ENCODE measurements at regions not wholly inside any gene's neighbourhood (a gene's known extent, or its start where the extent isn't known, plus 50 kb on each side); places are given as distances from the start of the nearest gene placed in this dataset.
"Not testable (repeated sequence)": the region's sequence is repeated elsewhere in the genome, so short reads cannot be mapped to it uniquely, and the experiment has no call there.

GRCh38 chr16:52212841-52213240 lies 334.1 kb downstream of the TOX3 start:
- no peak for DNase-seq

- DNase-seq, result no peak
Observed at GRCh38 chr16:52209227-52209626, 337.7 kb downstream of the TOX3 start.

- DNase-seq, result no peak
Observed at GRCh38 chr16:52203096-52203495, 343.8 kb downstream of the TOX3 start.

GRCh38 chr16:52193441-52193840 lies 353.5 kb downstream of the TOX3 start:
- DNase-seq, result no peak

- peak; percentile 5 for DNase-seq
Observed at GRCh38 chr16:52191531-52192134, 355.3 kb downstream of the TOX3 start.

- no peak for DNase-seq
Observed at GRCh38 chr16:52184336-52184735, 362.6 kb downstream of the TOX3 start.

GRCh38 chr16:52182840-52183239 lies 364.1 kb downstream of the TOX3 start:
- DNase-seq, result no peak

- DNase-seq, result no peak
Observed at GRCh38 chr16:52174168-52174567, 372.8 kb downstream of the TOX3 start.

- DNase-seq, result no peak
Observed at GRCh38 chr16:52171481-52171880, 375.5 kb downstream of the TOX3 start.

GRCh38 chr16:52167328-52167727 lies 379.6 kb downstream of the TOX3 start:
- DNase-seq, result no peak

- DNase-seq, result no peak
Observed at GRCh38 chr16:52165961-52166360, 381.0 kb downstream of the TOX3 start.

- no peak for DNase-seq
Observed at GRCh38 chr16:52149003-52149402, 397.9 kb downstream of the TOX3 start.

GRCh38 chr16:52141871-52142270 lies 405.1 kb downstream of the TOX3 start:
- DNase-seq, result no peak

- no peak for DNase-seq
Observed at GRCh38 chr16:52128361-52128760, 418.6 kb downstream of the TOX3 start.

GRCh38 chr16:52123842-52124241 lies 423.1 kb downstream of the TOX3 start:
- DNase-seq, result no peak

- no peak for DNase-seq
Observed at GRCh38 chr16:52123061-52123839, 423.7 kb downstream of the TOX3 start.

GRCh38 chr16:52117171-52117570 lies 429.8 kb downstream of the TOX3 start:
- no peak for DNase-seq

- no peak for DNase-seq
Observed at GRCh38 chr16:52114379-52114778, 432.6 kb downstream of the TOX3 start.

GRCh38 chr16:52113533-52114183 lies 433.3 kb downstream of the TOX3 start:
- DNase-seq, result no peak

- DNase-seq, result not testable (repeated sequence)
Observed at GRCh38 chr16:52104993-52105392, 441.9 kb downstream of the TOX3 start.

GRCh38 chr16:52103791-52104190 lies 443.2 kb downstream of the TOX3 start:
- no peak for DNase-seq

GRCh38 chr16:52101246-52101645 lies 445.7 kb downstream of the TOX3 start:
- no peak for DNase-seq

GRCh38 chr16:52099382-52099781 lies 447.6 kb downstream of the TOX3 start:
- no peak for DNase-seq

GRCh38 chr16:52095471-52095870 lies 451.5 kb downstream of the TOX3 start:
- DNase-seq, result no peak

All from CD4-positive, alpha-beta T cell treated with Interferon gamma for 1 hour (primary cell).